ENCODE measurements at regions not wholly inside any gene's neighbourhood (a gene's known extent, or its start where the extent isn't known, plus 50 kb on each side); places are given as distances from the start of the nearest gene placed in this dataset.
"Not testable (repeated sequence)": the region's sequence is repeated elsewhere in the genome, so short reads cannot be mapped to it uniquely, and the experiment has no call there.

DNA sequence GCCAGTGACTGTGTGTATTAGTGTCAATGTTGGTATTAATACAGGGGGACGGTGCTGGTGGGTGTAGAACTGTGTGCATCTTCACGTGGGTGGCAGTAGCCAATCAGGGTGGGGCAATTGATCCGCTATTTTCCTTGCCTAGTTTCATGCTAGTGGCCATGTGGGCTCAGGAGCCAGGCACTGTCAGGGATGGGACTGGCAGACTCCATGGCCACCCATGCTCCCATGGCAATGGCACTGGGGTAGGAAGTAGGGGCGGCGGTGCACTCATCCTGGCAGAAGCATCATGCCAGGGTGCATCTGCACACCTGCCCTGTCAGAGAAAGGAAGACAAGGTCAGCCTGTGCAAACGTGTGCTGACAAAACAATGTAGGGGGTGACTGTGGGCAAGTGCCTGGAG is 122.1 kb upstream of the MAGEC2 start:
- H3K4me3 Mint-ChIP-seq = no peak overlapping the region
- peaks cover 22% of the 10 kb centered on the region for H3K9me3 Mint-ChIP-seq
- H3K4me1 Mint-ChIP-seq = no peaks in the 10 kb centered on the region
- H3K27me3 Mint-ChIP-seq (ENCODE audit: low read depth) = no peaks in the 10 kb centered on the region
- no peak overlapping the region for H3K27ac Mint-ChIP-seq
- H3K36me3 Mint-ChIP-seq (ENCODE audit: low read depth) = no peaks in the 10 kb centered on the region
- TF ChIP-seq CTCF (IDR thresholded peaks at IDR 0.05; ENCODE audit: unreplicated experiment in 3 of 3) = no peak

DNA sequence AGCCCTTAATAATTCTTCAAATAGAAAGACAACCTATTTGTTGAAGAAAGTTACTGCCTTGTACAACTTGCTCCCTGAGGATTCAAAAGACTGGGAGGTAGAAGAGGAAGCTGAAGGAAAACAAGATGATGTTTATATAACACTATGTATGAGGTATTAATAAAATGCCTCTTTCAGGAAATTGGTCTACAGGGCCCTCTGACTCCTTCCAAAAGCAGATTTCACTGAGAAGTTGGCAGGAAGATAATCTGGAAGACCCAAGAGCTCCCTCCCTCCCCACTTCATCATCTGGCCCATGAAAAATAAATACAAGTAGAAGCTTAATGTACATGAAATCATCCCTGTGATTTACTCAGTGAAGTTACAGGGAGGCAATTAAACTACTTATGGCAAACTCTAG is 107.5 kb upstream of the MAGEC2 start:
- Mint-ChIP-seq H3K36me3 (ENCODE audit: low read depth) (no peaks in the 10 kb centered on the region), H3K27me3 (ENCODE audit: low read depth) (no peaks in the 10 kb centered on the region), H3K4me3 (no peak overlapping the region), H3K4me1 (peaks cover 5% of the 10 kb centered on the region), H3K27ac (peak overlapping the region in 2 of 3 experiments; percentile 6 to 23), H3K9me3 (peaks cover 3% of the 10 kb centered on the region)
- no peak for TF ChIP-seq CTCF (IDR thresholded peaks at IDR 0.05; ENCODE audit: unreplicated experiment in 3 of 3)

- Mint-ChIP-seq H3K27ac (no peak overlapping the region), H3K9me3 (peaks cover 3% of the 10 kb centered on the region), H3K4me1 (peaks cover 17% of the 10 kb centered on the region), H3K36me3 (ENCODE audit: low read depth) (no peaks in the 10 kb centered on the region), H3K4me3 (no peak overlapping the region), H3K27me3 (ENCODE audit: low read depth) (no peaks in the 10 kb centered on the region)
- TF ChIP-seq CTCF (IDR thresholded peaks at IDR 0.05; ENCODE audit: unreplicated experiment in 3 of 3) = no peak
Observed at GRCh38 chrX:142299406-142299805, 94.3 kb upstream of the MAGEC2 start.

GRCh38 chrX:142296421-142296820 is 91.3 kb upstream of the MAGEC2 start:
- Mint-ChIP-seq H3K4me3 (no peak overlapping the region), H3K4me1 (peaks cover 17% of the 10 kb centered on the region), H3K27me3 (ENCODE audit: low read depth) (no peaks in the 10 kb centered on the region)

GRCh38 chrX:142295190-142295589 is 90.1 kb upstream of the MAGEC2 start:
- no peak for TF ChIP-seq CTCF (IDR thresholded peaks at IDR 0.05; ENCODE audit: unreplicated experiment in 3 of 3)
- no peaks in the 10 kb centered on the region for H3K36me3 Mint-ChIP-seq (ENCODE audit: low read depth)

More at GRCh38 chrX:142296421-142296820, 91.3 kb upstream of the MAGEC2 start:
- TF ChIP-seq CTCF (IDR thresholded peaks at IDR 0.05; ENCODE audit: unreplicated experiment in 3 of 3) = no peak
- Mint-ChIP-seq H3K27ac (peak overlapping the region; percentile 27 to 72 (median 66)), H3K36me3 (ENCODE audit: low read depth) (no peaks in the 10 kb centered on the region), H3K9me3 (peaks cover 3% of the 10 kb centered on the region)

DNA sequence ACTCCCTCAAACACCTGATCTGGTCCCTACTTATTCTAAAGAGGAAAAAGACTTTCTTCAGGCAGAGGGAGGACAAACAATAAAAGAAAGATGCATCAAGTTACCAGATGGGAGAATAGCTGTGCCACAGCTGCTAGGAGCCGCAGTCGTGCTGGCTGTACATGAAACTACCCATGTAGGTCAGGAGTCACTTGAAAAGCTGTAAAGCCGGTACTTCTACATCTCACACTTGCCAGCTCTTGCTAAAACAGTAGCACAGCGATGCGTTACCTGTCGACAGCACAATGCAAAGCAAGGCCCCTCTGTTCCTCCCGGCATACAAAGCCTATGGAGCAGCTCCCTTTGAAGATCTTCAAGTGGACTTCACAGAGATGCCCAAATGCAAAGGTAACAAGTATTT is 65.1 kb upstream of the MAGEC2 start:
- H3K4me1 Mint-ChIP-seq; H3K27ac Mint-ChIP-seq; H3K4me3 Mint-ChIP-seq; H3K36me3 Mint-ChIP-seq (ENCODE audit: low read depth); H3K27me3 Mint-ChIP-seq (ENCODE audit: low read depth): not testable (repeated sequence)
- peaks cover 32% of the 10 kb centered on the region for H3K9me3 Mint-ChIP-seq

More at GRCh38 chrX:142295190-142295589, 90.1 kb upstream of the MAGEC2 start:
- Mint-ChIP-seq H3K4me1 (peaks cover 17% of the 10 kb centered on the region), H3K27ac (no peak overlapping the region), H3K4me3 (no peak overlapping the region), H3K9me3 (peaks cover 3% of the 10 kb centered on the region), H3K27me3 (ENCODE audit: low read depth) (no peaks in the 10 kb centered on the region)

Measured in nephron (organoid).